ENCODE measurements at regions not wholly inside any gene's neighbourhood (a gene's known extent, or its start where the extent isn't known, plus 50 kb on each side); places are given as distances from the start of the nearest gene placed in this dataset.

DNA sequence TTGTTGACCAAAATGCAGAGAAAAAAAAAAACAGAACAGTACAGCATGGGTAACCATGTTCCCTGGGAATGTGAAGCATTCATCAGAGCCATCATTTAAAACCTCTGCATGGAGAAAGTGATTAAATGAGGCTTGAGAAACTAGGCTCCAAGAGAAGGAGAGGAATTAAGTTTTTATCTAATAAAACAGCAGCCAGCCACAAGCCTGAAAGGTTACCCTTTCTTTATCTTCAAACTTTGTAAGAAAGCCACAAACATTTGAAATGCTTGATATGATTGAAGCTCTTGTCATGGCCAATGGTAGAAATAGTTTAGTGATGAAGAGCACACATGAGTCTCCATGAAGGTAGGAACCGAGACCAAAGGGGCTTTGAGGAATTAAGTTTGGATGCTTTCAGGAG is 144.9 kb upstream of the SYT1 start:
- TF ChIP-seq CTCF (conservative IDR thresholded peaks at IDR 0.05 in 1 of 2, IDR thresholded peaks at IDR 0.05 in 1 of 2; ENCODE audit: extremely low read depth in 1 of 2, insufficient read depth in 1 of 2, low read depth in 1 of 2, low read length in 2 of 2) (no peak), EZH2 (IDR thresholded peaks at IDR 0.05; ENCODE audit: borderline replicate concordance, low read length) (no peak)

All from mammary epithelial cell (primary cell).